Activated CD8-positive, alpha-beta T cell treated with anti-CD3 and anti-CD28 coated beads, Interleukin-2, amount 10 ng/mL, durations not matched to agents 7 days and 5 days (primary cell): ENCODE measurements at regions not wholly inside any gene's neighbourhood (a gene's known extent, or its start where the extent isn't known, plus 50 kb on each side); places are given as distances from the start of the nearest gene placed in this dataset.

Source experiments
- ATAC-seq: fragments of 150-1000 bp; cut with Tn5 transposase; one replicate; pipeline ENCODE4 v1.10.0; 2021; ENCODE audit warnings: moderate library complexity
- CTCF ChIA-PET: fragments of 350-600 bp; sonication (Branson Sonifier 250); formaldehyde crosslinking; loops from one replicate; lab custom pipeline; 2021; ENCODE audit warnings: antibody characterized with exemption; lab: Charles Lee
- POLR2A ChIA-PET: fragments of 350-600 bp; sonication (Branson Sonifier 250); formaldehyde crosslinking; loops from one replicate; lab custom pipeline; 2021; ENCODE audit warnings: antibody characterized with exemption; lab: Charles Lee
- DNase-seq: peaks from one replicate; pipeline ENCODE4 v3.0.0-alpha.2; 2020
- H3K27ac Mint-ChIP-seq: one replicate; pipeline ENCODE4 v1.8.0; 2021; ENCODE audit warnings: mild to moderate bottlenecking, mixed read lengths
- H3K27me3 Mint-ChIP-seq: one replicate; pipeline ENCODE4 v1.8.0; 2021; ENCODE audit warnings: low read depth, mixed read lengths
- H3K36me3 Mint-ChIP-seq: one replicate; pipeline ENCODE4 v1.8.0; 2021; ENCODE audit warnings: low read depth, mixed read lengths
- H3K4me1 Mint-ChIP-seq: one replicate; pipeline ENCODE4 v1.8.0; 2021; ENCODE audit warnings: low read depth, mixed read lengths
- H3K4me3 Mint-ChIP-seq: one replicate; pipeline ENCODE4 v1.8.0; 2021; ENCODE audit warnings: mild to moderate bottlenecking, mixed read lengths
- H3K9me3 Mint-ChIP-seq: one replicate; pipeline ENCODE4 v1.8.0; 2022; ENCODE audit warnings: mixed read lengths; ENCODE audit not compliant: insufficient read depth

DNA sequence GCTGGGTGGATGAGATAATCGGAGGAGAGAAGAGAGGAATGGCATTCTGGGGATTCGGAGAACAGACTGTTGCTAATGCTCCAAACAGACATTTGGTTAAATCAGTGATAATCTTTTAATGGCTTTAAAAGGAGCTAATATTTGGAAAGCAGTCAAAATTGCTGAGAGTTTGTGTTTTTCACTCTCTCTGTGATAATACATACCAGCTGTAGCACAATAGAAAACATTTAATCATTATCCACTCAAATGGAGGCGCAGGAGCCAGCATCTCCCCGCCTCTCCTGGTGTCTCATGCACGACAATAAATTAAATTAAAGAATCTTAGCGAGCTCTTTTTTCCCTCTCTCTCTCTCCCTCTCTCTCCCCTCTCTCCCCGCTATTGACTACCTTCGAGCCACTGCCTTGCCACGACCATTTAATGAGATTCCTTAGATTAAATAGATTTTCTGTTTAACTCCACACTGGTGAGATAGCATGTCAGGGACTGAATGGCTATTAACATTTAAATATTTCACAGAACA, 268.6 kb upstream of the MVB12B start:
- Mint-ChIP-seq H3K9me3 (no peaks in the 10 kb centered on the region), H3K27me3 (peaks cover 2% of the 10 kb centered on the region), H3K4me3 (no peak overlapping the region), H3K4me1 (no peaks in the 10 kb centered on the region), H3K36me3 (no peaks in the 10 kb centered on the region), H3K27ac (no peak overlapping the region)
- CTCF ChIA-PET, result no interaction called here
- no peak for DNase-seq
- ATAC-seq, result no peak
- POLR2A ChIA-PET, result no interaction called here

DNA sequence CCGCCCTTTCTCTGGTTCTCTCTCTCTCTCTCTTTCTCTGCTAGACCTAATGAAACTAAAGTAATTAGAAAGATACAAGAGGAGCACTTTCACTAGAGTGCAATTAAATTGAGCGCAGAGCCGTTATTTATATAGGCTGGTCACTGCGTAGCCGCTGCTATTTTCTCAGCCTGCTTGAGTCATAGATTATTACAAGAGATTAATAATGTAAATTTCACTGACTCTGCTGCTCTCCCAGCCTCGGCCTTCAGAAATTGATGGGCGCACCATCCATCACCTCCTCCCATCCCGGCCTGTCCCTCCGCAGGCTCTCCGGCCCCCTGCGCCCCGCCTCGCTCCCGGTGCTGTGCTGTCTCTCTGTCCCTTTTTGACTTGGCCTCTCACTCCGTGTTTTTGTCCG, 268.0 kb upstream of the MVB12B start:
- Mint-ChIP-seq H3K4me1 (no peaks in the 10 kb centered on the region), H3K4me3 (no peak overlapping the region), H3K36me3 (no peaks in the 10 kb centered on the region), H3K27me3 (peaks cover 2% of the 10 kb centered on the region), H3K9me3 (no peaks in the 10 kb centered on the region), H3K27ac (no peak overlapping the region)
- POLR2A ChIA-PET, result no interaction called here
- CTCF ChIA-PET, result no interaction called here
- no peak for ATAC-seq
- no peak for DNase-seq

DNA sequence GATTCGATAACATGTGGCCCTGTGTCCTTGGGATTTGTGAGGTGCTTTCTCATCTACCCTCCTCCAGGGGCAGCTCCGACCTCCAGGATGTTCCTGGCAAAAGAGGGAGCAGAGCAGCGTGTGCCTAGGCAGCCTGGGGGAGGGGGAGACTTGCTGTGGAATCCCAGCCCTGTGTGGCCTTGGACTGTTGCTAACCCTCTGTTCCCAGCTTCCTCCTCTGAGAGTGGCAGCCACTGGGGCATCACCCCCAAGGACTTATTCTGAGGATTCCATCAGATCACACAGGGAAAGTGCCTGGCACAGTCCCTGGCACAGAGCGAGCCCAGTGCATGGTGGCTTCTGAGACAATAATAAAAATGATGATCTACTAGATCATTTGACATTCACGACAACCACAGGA, 265.1 kb upstream of the MVB12B start:
- POLR2A ChIA-PET, result no interaction called here

GRCh38 chr9:126062158-126062886, 264.3 kb upstream of the MVB12B start:
- DNase-seq, result no peak
- Mint-ChIP-seq H3K27me3 (peaks cover 4% of the 10 kb centered on the region), H3K4me1 (no peaks in the 10 kb centered on the region), H3K36me3 (no peaks in the 10 kb centered on the region), H3K9me3 (no peaks in the 10 kb centered on the region), H3K4me3 (no peak overlapping the region), H3K27ac (no peak overlapping the region)
- ChIA-PET POLR2A (no interaction called here), CTCF (no interaction called here)
- ATAC-seq, result no peak

More for the DNA sequence above, 265.1 kb upstream of the MVB12B start:
- Mint-ChIP-seq H3K27me3 (peaks cover 4% of the 10 kb centered on the region), H3K27ac (no peak overlapping the region), H3K4me3 (no peak overlapping the region), H3K9me3 (no peaks in the 10 kb centered on the region), H3K4me1 (no peaks in the 10 kb centered on the region), H3K36me3 (no peaks in the 10 kb centered on the region)
- no peak for ATAC-seq
- CTCF ChIA-PET, result no interaction called here
- no peak for DNase-seq

- Mint-ChIP-seq H3K4me3 (no peak overlapping the region), H3K27me3 (peaks cover 2% of the 10 kb centered on the region), H3K36me3 (no peaks in the 10 kb centered on the region), H3K9me3 (no peaks in the 10 kb centered on the region), H3K4me1 (no peaks in the 10 kb centered on the region), H3K27ac (no peak overlapping the region)
- DNase-seq, result no peak
- ChIA-PET POLR2A (no interaction called here), CTCF (no interaction called here)
- ATAC-seq, result no peak
Observed at GRCh38 chr9:126063326-126063725, 263.3 kb upstream of the MVB12B start.

DNA sequence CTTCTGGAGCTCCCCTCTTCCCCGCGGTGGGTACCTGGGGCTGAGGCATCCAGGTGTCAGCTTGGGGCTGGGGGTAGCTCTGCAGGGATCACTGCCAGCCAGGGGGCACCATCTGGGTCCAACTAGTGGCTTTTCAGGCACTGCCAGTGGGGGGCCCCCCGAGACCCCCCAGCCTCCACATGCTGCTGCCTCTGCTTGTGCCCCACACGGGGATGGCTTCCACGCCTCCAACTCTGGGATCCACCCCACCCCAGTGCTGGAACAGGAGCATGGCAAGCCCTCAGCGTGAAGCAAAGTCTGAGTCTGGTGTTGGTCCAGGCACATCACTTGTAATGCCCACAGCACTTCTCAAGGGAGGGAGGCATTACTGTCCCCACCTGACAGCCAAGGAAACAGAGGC, 260.5 kb upstream of the MVB12B start:
- ChIA-PET POLR2A (no interaction called here), CTCF (no interaction called here)
- Mint-ChIP-seq H3K27ac (no peak overlapping the region), H3K9me3 (no peaks in the 10 kb centered on the region), H3K4me1 (no peaks in the 10 kb centered on the region), H3K27me3 (peaks cover 2% of the 10 kb centered on the region), H3K4me3 (no peak overlapping the region), H3K36me3 (no peaks in the 10 kb centered on the region)
- DNase-seq (no peak), ATAC-seq (no peak)

- ChIA-PET POLR2A (no interaction called here), CTCF (no interaction called here)
- Mint-ChIP-seq H3K4me1 (no peaks in the 10 kb centered on the region), H3K36me3 (no peaks in the 10 kb centered on the region), H3K4me3 (no peak overlapping the region), H3K27ac (no peak overlapping the region), H3K27me3 (peaks cover 2% of the 10 kb centered on the region), H3K9me3 (no peaks in the 10 kb centered on the region)
- ATAC-seq (no peak), DNase-seq (no peak)
Observed at GRCh38 chr9:126067031-126067734, 259.4 kb upstream of the MVB12B start.

DNA sequence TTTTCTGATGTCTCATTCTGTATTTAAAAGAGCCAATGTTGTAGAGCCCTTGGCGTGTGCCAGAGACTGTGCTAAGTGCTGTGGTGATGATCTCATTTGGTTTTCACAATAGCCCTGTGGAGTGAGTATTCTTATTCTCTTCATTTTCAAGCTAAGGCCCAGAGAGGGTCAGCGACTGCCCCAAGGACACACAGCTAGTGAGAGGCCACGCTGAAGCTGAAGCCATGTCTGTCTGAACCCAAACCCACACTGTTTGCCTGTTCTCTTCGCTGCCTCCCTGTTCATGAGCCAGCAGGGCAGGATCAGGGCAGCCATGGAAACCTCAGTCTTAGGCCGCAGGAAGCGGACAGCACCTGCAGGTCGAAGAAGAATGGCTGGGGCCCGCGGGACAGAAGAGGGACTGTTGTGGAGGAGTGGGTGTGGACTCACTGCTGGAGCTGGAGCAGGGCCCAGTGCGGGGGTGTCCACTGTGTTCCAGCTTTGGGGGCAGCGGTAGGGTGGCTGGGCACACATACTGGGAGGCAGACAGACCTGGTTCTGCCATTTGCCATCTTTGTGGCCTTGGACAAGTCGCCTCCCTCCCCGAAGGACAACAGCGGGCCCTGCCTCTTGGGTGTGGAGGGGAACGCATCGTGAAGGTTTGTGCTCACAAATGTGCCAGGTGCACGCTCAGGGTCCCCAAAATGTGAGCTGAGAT, 257.9 kb upstream of the MVB12B start:
- peaks cover 2% of the 10 kb centered on the region for H3K27me3 Mint-ChIP-seq
- H3K27ac Mint-ChIP-seq, result no peak overlapping the region
- ChIA-PET POLR2A (no interaction called here), CTCF (no interaction called here)
- no peaks in the 10 kb centered on the region for H3K36me3 Mint-ChIP-seq
- H3K4me3 Mint-ChIP-seq, result no peak overlapping the region
- DNase-seq (no peak), ATAC-seq (no peak)
- no peaks in the 10 kb centered on the region for H3K9me3 Mint-ChIP-seq
- H3K4me1 Mint-ChIP-seq, result no peaks in the 10 kb centered on the region

DNA sequence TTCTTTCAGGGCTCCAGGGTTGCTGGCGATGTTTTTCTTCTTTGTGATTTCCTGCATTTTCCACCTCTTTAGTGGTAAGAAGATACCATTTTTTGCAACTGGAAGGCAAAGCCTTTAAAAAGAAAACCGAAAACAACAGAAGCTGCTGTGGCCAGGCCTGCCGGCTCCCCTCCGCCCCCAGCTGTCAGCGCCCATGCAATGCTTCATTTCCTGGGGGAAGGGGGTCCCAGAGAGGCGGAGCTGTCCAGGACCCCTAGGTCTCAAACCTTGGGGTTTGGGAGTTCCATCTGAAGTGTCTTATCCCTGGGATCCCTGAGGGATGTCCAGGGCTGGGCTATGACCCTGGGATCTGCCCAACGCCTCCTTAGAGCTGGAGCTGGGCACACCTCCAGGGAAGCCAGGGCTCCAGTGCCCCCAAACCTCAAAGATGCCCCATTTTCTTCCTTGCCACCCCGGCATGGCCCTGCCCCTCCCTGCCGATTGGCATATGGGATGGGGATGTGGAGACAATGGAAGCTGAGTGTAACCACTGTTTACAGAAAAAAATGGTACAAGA, 257.2 kb upstream of the MVB12B start:
- H3K27me3 Mint-ChIP-seq, result peaks cover 2% of the 10 kb centered on the region
- H3K9me3 Mint-ChIP-seq, result no peaks in the 10 kb centered on the region
- ChIA-PET CTCF (no interaction called here), POLR2A (interaction anchor here (0.7 kb wide), 1 partner anchor 25 kb away, joined by 3 read pairs; no protein-coding TSS in a partner anchor)
- H3K4me3 Mint-ChIP-seq, result no peak overlapping the region
- H3K4me1 Mint-ChIP-seq, result no peaks in the 10 kb centered on the region
- H3K36me3 Mint-ChIP-seq, result no peaks in the 10 kb centered on the region
- DNase-seq, result no peak
- no peak overlapping the region for H3K27ac Mint-ChIP-seq
- no peak for ATAC-seq

- no peak for ATAC-seq
- CTCF ChIA-PET, result no interaction called here
- peaks cover 2% of the 10 kb centered on the region for H3K27me3 Mint-ChIP-seq
- H3K4me3 Mint-ChIP-seq, result no peak overlapping the region
- H3K27ac Mint-ChIP-seq, result no peak overlapping the region
- H3K9me3 Mint-ChIP-seq, result no peaks in the 10 kb centered on the region
- no peak for DNase-seq
- H3K36me3 Mint-ChIP-seq, result no peaks in the 10 kb centered on the region
- POLR2A ChIA-PET, result no interaction called here
- H3K4me1 Mint-ChIP-seq, result no peaks in the 10 kb centered on the region
Observed at GRCh38 chr9:126070058-126070655, 256.5 kb upstream of the MVB12B start.

- DNase-seq (no peak), ATAC-seq (no peak)
- H3K9me3 Mint-ChIP-seq, result no peaks in the 10 kb centered on the region
- H3K4me3 Mint-ChIP-seq, result no peak overlapping the region
- H3K27ac Mint-ChIP-seq, result no peak overlapping the region
- no peaks in the 10 kb centered on the region for H3K36me3 Mint-ChIP-seq
- H3K27me3 Mint-ChIP-seq, result no peaks in the 10 kb centered on the region
- H3K4me1 Mint-ChIP-seq, result no peaks in the 10 kb centered on the region
- POLR2A ChIA-PET, result interaction anchor here (0.6 kb wide), 1 partner anchor 1485 kb away, joined by 3 read pairs; no protein-coding TSS in a partner anchor
- CTCF ChIA-PET, result no interaction called here
Observed at GRCh38 chr9:126071076-126071750, 255.4 kb upstream of the MVB12B start.
